Fibroblast of mammary gland (primary cell): ENCODE measurements at regions not wholly inside any gene's neighbourhood (a gene's known extent, or its start where the extent isn't known, plus 50 kb on each side); places are given as distances from the start of the nearest gene placed in this dataset.

Experiments used
- DNase-seq: peaks from one replicate; pipeline ENCODE4 v3.0.0-alpha.2; 2010; ENCODE audit warnings: low read depth
- H3K4me3 ChIP-seq: 2 replicates; pipeline ENCODE4 v1.5.1; 2011; ENCODE audit warnings: low read depth, mild to moderate bottlenecking, low read length, moderate library complexity; ENCODE audit not compliant: control insufficient read depth
- TF ChIP-seq, protein P1 (sequence below): conservative IDR thresholded peaks from 2 replicates; pipeline ENCODE4 v1.5.1; 2011; ENCODE audit warnings: low read depth, low read length, inconsistent platforms; ENCODE audit not compliant: control insufficient read depth, insufficient read depth

DNA sequence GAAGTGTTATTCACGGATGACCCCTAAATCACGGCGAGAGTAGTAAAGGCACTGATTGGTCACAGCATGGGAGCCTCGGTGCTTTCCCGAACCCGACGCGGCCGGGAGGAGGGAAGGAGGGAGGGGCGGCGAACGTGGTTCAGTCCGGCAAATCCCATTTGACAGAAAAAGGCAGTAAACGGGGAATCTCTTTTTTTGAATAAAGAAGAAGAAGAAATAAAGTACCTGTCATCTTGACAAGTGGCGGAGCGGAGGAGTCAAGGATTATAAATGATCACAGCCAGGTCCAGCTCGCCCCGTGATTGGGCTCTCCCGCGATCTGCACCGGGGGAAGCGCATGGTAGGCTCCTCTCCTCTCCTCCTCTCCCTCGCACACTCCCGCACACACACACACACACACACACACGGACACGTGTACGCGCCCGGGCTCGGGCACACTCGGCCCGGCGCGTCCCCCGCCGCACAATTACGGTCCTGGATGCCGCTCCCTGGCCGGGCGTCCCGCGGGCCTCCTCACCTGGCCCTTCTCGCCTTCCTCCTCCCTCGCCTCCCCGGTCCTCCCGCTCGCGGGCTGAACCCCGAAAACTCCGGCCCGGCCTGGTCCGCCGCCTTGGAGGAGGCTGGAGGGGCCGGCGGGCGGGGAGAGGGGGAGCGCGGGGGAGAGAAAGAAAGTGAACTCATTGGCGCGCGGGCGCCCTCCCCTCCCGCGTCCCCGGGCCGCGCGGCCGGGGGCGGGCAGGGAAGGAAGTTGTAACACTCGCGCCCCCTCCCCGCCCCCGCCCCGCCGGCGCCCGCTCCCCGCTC lies 99.2 kb upstream of the TENM3 start:
- peak overlapping the region; percentile 81 for H3K4me3 ChIP-seq
- TF ChIP-seq, protein P1, sequence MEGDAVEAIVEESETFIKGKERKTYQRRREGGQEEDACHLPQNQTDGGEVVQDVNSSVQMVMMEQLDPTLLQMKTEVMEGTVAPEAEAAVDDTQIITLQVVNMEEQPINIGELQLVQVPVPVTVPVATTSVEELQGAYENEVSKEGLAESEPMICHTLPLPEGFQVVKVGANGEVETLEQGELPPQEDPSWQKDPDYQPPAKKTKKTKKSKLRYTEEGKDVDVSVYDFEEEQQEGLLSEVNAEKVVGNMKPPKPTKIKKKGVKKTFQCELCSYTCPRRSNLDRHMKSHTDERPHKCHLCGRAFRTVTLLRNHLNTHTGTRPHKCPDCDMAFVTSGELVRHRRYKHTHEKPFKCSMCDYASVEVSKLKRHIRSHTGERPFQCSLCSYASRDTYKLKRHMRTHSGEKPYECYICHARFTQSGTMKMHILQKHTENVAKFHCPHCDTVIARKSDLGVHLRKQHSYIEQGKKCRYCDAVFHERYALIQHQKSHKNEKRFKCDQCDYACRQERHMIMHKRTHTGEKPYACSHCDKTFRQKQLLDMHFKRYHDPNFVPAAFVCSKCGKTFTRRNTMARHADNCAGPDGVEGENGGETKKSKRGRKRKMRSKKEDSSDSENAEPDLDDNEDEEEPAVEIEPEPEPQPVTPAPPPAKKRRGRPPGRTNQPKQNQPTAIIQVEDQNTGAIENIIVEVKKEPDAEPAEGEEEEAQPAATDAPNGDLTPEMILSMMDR, result no peak
- DNase-seq, result peak; percentile 81

DNA sequence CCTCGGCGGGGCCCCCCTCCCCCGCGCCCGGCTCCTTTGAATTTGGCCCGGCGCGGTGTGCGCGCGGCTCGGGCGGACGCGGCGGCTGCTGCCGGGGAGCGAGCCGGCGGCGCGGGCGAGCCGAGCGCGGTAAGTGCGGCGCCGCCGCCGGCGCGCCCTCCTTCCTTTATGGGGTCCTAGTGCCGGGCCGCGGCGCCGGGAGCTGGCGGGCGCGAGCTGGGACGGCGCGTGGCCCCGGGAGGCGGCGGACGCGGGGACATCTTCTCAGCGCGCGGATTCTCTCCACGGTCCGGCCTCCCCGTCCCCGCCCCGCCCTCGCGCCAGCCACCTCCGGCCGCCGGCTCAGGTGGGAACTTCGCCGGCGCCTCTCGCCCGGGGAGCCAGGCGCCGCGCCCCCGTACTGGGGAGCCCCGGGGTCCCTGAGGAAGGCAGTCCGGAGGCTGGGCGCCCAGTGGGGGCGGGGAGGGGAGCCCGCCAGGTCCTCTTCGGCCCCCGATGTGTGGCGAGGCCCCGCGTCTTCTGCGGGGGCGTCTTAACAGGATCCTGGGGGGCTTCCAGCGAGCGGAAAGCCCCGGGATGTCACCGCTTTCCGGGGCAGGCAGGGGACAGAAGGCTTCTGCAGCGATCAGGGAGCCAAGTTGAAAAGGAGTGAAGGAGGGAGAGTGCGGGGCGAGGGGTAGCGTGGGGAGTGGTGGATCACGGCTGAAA lies 98.4 kb upstream of the TENM3 start:
- TF ChIP-seq, protein P1, result no peak
- H3K4me3 ChIP-seq, result peak overlapping the region; percentile 76
- peak; percentile 14 for DNase-seq

DNA sequence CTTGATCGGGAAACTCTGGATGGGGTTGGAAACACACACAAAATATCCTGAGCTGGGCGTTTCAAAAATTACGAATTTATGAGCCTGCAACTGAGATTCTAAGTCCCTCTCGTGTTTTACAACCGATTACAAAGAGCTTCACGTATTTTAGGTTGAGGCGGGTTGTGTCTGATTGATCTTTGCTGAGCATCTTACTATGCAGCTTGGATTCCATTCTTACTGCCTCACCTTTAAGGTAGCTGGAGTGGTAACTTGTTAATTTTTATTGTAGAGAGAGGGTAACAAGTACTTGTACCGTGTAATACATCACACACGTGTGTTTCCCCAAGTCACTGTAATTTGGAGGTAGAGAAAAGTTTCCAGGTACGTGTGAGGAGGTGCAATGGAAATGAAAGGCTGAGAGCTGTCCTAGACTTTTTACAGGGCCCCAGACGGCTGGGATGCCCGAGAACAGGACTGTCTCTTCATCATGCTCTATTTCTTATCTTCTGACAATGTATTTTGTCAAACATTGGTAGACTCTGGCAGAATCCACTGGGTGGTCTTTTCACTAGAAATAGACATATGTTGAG lies 97.8 kb upstream of the TENM3 start:
- DNase-seq, result peak; percentile 29
- TF ChIP-seq, protein P1, result no peak
- H3K4me3 ChIP-seq, result peak overlapping the region; percentile 76

DNA sequence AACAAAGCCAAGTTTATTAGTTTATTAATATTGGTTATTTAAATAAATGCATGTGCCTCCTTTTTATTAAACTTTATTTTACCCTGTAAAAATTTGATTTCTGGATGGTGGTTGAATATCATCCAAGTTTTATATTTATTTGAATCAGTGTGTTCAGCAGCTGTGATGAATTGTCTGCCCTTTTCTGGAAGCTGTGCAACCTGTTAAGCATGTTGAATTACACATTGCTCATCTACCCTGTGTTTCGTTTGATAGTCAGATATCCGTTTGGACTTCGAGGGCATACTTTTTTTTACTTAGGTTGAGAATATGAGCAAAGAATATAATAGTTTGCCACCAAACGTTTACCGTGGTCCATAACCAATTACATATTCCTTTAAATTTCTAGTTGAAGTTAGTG lies 95.8 kb upstream of the TENM3 start:
- no peak for DNase-seq
- H3K4me3 ChIP-seq, result no peak overlapping the region
- TF ChIP-seq, protein P1, result no peak

DNA sequence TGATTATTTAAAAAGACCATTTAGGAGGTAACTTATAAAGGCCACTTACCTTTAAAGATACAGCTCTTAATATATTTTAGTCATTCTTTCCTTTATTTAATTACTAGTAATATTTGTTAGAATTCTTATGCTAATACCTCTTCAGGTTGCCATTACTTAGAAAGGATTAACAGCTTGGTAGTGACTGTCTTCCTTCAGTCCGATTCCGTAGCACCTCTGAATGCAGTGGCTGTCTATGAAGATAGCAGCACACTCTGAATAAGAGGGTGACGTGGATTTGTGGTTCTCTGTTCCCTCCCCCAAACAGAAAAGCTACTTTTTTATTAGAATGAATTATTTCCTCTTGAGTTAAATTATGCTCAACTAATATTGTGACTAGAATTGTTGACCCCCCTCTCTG lies 92.6 kb upstream of the TENM3 start:
- TF ChIP-seq, protein P1, result no peak

DNA sequence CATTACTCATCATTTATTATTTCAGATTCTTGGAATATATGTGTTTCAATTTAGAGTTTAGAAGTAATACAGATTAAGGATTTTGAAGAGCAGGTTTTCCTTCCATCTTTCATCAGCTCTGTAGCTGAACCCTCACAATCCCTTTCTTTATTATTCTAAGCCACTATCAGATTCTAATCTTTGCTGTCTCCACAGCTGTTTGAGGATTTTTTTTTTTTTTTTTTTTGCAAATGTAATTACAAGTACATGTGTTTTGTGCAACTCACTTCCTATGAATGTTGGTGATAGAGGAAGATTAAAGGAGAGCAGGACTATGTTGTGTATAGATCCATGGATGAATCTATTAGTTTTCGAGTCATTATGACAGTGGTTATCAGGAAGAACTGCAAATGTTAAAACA lies 87.4 kb upstream of the TENM3 start:
- no peak for DNase-seq
- no peak overlapping the region for H3K4me3 ChIP-seq
- TF ChIP-seq, protein P1, result no peak

More for the DNA sequence above, 92.6 kb upstream of the TENM3 start:
- H3K4me3 ChIP-seq, result no peak overlapping the region
- no peak for DNase-seq
